GM21619 (cell line): ENCODE measurements at regions not wholly inside any gene's neighbourhood (a gene's known extent, or its start where the extent isn't known, plus 50 kb on each side); places are given as distances from the start of the nearest gene placed in this dataset.
"Not testable (repeated sequence)": the region's sequence is repeated elsewhere in the genome, so short reads cannot be mapped to it uniquely, and the experiment has no call there.

Experiments
- ATAC-seq: cut with Tn5 transposase; IDR thresholded peaks from one replicate; pipeline ENCODE4 v1.9.1; 2021; ENCODE audit not compliant: unreplicated experiment

- ATAC-seq: no peak
Measured at GRCh38 chr20:20797521-20798310, 85.3 kb upstream of the RALGAPA2 start.

DNA sequence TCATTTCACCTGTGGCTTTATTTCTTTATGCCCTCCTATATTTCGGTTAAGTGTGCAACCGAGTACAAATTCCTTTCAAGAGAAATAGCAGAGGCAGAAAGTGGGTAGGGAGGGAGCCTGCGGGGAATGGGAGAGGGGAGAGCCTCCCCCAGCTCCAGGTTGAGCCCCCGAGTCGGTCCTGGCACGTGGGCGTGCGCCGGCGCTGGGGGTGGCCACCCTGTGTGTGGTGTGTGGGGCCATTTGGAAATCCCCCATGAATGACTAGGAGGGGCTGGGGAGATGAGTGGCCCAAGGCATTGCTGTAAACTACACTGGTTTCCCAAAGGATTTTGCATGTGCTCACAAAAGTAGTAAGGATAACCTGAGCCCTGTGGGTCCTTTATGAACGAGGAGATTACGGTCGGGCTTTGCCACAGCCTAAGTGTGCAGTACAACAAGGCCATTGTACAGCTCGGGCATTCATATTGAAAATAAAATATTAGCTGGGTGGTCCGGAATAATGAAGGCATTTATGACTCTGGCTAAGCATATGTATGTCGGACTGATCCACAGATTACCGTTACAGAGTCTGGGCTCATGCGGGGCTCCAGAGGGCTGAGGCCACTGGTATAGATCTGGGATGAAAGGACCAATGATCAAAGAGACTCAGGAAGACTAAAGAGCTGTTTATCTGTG is 84.5 kb upstream of the RALGAPA2 start:
- ATAC-seq: no peak

- ATAC-seq: no peak
Measured at GRCh38 chr20:20795721-20796120, 83.3 kb upstream of the RALGAPA2 start.

DNA sequence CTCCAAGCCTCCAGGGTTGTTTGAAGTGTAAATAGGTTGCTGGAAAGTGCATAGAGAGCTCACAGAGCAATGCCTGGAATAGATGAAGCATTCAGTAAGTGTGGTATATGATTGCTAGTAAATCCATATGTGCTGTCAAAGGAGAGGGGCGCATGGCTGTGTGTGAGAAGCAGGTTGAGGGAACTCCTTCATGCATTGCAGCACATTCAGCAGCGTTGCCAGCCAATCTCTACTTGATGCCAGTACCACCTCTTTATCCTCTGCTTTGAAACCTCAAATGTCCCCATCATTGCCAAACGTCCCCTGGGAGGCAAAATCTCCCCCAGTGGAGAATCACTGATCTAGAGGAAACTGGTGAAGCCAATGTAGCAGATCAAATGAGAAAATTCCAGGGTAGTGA is 82.7 kb upstream of the RALGAPA2 start:
- ATAC-seq: no peak

DNA sequence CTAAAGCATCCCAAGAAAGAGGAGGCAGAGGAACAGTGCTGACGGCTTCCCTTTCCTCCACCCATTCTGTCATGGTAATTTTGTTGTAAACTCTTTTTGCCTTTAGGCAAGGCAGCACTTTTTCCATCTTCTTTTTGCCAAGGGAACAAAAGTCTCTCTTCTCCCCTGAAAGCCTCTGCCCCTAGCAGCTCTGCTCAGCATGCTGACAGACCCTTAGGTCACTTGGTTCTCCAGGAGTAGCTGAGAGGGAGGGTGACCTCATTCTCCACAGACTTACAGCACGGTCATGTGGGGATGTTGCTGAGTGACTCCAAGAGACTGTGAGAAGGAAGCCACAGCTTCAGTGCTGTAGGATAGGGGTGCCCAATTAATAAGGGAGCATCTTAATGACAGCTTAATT is 81.1 kb upstream of the RALGAPA2 start:
- no peak for ATAC-seq

DNA sequence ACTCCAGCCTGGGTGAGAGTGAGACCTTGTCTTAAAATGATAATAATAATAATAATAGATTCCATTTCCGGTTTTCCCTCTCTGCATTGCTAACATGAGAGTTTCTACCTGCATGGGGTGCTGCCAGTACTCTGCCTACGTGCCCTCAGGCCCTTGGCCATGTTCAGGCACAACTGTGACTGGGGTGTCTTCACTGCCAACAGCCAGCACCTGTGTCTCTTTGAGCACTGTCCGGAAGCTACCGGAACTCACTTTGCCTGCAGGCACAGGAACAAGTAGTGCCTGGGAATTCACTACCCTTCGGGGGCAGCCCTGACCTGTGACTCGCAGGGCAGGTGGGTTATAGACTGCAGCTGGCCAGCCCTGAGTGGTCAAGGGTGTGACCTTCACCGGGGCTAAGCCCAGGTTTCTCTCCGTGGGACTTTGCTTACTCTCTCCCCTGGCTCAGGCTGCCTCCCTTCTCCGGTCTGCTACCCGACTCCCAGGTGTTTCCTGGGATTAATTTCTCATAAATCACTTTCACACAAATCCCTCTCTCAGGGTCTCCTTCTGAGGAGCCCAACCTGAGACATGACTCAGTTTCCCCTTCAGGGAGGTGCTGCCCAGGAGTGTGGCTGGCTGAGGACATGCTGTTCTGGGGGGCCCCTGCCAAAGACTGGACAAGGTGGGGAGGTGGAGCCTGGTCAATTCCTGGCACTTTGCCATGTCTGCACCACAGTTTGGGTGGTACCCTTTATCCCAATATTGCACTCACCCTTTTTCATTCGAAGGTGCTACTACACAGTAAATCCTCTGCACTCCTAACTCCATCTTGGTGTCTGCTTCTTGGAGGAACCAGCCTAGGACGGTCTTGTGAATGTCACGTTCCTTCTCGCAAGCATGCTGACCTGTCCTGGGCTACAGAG is 79.5 kb upstream of the RALGAPA2 start:
- no peak for ATAC-seq

DNA sequence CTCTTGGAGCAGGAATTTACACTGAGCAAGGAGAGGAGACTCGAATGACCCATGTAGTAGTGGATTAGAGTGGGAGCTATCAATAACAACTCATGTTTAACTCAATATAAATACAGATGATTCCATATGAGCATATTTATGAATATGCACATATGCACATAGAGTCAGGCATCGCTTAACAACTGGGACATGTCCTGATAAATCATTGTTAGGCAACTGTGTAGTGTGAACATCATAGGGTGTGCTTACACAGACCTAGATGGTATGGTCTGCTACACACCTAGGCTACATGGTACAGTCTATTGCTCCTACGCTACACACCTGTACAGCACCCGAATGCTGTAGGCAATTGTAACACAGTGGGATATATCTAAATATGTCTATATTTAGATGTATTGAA is 75.9 kb upstream of the RALGAPA2 start:
- no peak for ATAC-seq

DNA sequence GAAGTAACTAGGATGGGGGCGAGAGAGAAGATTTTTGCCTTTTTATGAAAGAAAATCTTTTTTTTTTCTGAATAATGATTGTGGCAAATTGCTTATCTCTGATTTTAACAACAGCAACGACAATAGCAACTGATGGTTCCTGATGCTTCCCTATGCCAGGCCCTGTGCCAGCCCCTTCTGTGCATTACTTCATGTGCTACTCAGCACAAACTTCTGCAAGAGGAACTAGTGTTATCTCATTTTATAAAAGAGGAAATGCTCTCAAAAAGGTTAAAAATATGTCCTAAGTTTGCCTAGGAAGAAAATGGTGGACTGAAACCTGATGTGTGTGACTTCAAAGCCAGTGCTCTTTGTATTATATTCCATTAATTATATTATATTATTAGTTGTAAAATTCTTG is 74.0 kb upstream of the RALGAPA2 start:
- ATAC-seq: no peak

DNA sequence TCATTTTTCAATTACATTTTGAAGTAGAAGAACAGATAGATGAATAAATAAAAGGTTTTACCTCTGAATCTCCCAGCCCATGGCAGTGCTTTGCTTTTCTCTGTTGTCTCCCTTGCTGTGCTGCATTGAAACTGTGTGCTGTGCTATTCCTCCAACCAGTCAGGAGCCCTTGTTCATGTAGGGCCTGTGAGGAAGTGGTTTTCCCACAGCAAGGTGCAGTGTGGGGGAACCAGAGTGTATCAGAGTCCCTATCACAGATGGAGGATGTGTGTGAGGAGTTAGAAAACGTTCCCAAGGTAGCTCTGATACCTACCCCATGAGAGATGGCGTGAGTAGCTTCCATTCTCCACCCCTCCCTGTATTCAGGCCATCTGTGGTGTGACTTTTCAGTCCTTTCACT is 72.8 kb upstream of the RALGAPA2 start:
- no peak for ATAC-seq

DNA sequence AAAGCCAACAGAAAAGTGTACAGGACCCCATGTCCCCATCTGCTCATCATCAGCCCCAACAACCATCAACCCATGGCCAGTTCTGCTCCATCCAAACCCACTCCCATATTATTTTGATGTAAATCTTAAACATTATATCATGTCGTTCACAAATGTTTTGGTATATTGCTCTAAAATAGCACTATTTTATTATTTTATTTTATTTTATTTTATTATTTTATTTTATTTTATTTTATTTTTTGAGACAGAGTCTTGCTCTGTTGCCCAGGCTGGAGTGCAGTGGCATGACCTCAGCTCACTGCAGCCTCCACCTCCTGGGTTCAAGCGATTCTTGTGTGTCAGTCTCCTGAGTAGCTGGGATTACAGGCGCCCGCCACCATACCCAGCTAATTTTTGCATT is 72.0 kb upstream of the RALGAPA2 start:
- ATAC-seq: not testable (repeated sequence)

DNA sequence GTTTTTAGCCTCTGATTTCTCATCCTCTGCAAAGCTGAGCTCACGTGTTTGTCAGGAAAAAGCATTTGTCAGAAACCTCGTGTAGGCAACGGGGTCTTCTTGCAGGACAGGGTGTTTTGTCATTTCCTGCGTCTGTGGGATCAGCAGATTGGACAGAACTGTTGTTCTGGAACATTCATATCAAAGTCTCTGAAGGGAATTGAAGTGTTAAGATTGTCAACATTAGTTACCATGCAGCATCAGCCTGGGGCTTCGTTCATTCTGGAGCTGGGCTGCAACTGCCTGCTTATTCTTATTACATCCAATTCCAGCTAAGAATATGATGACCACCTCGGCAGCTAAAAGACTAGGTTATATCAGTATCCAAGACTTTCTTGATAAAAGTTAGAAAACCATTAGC is 71.0 kb upstream of the RALGAPA2 start:
- ATAC-seq: no peak

DNA sequence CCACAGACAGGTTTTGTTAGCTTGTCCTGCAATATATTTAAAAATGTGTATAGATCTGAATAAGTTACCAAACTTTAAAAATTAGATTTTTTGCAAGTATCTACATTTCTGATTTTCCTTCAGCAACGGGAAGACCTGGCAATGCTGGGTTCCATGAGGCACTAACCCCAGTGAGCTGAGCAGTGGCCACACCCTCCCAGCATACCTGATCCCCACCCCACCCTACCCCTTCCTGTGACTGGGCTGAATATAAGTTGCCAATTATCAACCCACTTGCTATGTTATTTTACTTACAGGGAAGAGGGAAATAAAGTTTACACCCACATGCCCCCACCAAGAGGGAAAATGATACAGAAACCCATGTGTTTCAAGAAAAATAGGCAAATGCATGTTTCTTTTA is 70.3 kb upstream of the RALGAPA2 start:
- no peak for ATAC-seq

GRCh38 chr20:20782231-20782630 is 69.8 kb upstream of the RALGAPA2 start:
- ATAC-seq: no peak

GRCh38 chr20:20781029-20781428 is 68.6 kb upstream of the RALGAPA2 start:
- no peak for ATAC-seq

GRCh38 chr20:20780127-20780824 is 67.8 kb upstream of the RALGAPA2 start:
- peak; percentile 60 for ATAC-seq

GRCh38 chr20:20778676-20779075 is 66.2 kb upstream of the RALGAPA2 start:
- ATAC-seq: no peak

DNA sequence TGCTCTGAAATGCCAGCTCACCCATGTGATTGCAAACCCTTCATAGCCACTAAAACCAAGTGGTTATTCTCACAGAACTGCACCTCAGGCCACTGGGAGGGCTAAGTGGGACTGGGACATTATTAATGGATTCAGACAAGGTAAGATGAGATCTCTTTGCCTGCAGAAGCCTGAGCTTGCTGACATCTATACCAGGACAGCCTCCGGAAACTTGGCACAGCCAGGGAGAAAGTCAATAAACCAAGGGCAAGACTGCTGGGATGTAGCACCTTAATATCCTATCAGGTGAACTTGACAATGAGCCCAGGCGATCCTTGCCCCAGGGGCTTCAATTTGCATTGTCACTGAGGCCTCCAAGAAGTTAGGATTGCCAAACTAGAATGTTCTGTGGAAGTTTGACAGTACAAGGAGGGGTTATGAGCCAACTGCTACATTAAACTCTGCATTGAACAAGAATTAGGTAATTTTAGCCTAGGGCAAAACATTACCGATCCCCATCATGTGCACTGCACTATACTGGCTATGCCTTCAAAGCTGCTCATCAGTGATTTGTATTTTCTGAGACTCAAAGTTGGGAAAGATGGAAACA is 60.1 kb upstream of the RALGAPA2 start:
- no peak for ATAC-seq

- ATAC-seq: no peak
Measured at GRCh38 chr20:20768202-20768815, 55.9 kb upstream of the RALGAPA2 start.

GRCh38 chr20:20765696-20766365 is 53.4 kb upstream of the RALGAPA2 start:
- no peak for ATAC-seq

- ATAC-seq: no peak
Measured at GRCh38 chr20:20763650-20764049, 51.2 kb upstream of the RALGAPA2 start.
